ENCODE measurements at regions not wholly inside any gene's neighbourhood (a gene's known extent, or its start where the extent isn't known, plus 50 kb on each side); places are given as distances from the start of the nearest gene placed in this dataset.
"Not testable (repeated sequence)": the region's sequence is repeated elsewhere in the genome, so short reads cannot be mapped to it uniquely, and the experiment has no call there.

DNA sequence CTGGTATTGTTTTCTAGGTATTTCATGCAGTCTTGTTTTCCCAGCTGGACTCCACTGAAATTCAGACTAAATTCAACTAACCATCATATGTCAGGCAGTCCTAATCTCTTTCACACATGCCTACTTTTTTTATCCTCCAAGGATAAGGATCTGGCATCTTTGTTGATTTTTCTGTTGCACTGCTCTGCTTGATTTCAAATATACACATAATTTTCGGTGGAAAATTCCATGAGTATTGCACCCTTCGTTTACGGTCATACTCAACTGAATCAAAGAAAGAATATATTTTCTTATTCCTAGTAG is 64.8 kb upstream of the UNC93A start:
- no peak overlapping the region for H3K4me3 ChIP-seq (ENCODE audit: low read depth, low read length)
- TF ChIP-seq CTCF (IDR thresholded peaks at IDR 0.05; ENCODE audit: insufficient read depth, low read length) = no peak
- DNase-seq (ENCODE audit: low read depth) = no peak

DNA sequence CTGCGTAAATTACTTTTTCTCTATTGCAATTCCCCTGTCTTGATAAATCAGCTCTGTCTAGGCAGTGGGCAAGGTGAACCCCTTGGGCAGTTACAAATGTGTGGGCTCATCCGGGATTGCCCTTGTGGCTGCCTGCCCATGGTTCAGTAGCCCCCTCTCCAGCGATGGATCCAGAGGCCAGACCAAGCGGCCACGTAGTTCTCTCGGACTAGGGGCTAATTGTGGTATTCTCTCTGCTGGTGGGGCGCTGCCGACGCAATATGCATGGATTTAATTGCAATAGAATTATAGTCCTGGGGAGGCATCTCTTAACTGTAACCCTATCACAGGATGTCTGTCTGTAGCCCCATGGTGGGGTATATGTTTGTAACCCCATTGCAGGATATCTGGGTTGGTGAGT is 64.3 kb upstream of the UNC93A start:
- H3K4me3 ChIP-seq (ENCODE audit: low read depth, low read length) = no peak overlapping the region
- no peak for TF ChIP-seq CTCF (IDR thresholded peaks at IDR 0.05; ENCODE audit: insufficient read depth, low read length)
- DNase-seq (ENCODE audit: low read depth) = no peak

DNA sequence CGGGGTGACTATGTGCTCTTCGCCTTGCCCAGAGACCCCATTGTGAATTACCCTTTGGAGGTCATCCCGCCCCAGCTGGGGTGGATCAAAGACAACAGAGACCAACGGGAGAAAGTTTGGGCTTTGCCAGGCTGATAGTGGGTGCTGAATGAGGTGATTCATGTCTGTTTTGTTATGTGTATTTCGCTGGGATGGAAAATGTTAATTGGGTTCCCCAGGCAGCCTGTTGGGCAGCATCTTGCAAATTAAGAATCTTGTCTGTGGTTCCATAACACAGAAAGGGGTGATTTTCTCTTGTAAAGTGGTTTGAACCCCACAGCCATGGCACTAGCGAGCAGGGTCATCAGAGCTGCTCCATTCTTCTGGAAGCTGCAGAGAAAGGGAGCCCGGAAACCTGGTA is 63.1 kb upstream of the UNC93A start:
- DNase-seq (ENCODE audit: low read depth) = no peak
- H3K4me3 ChIP-seq (ENCODE audit: low read depth, low read length) = no peak overlapping the region
- no peak for TF ChIP-seq CTCF (IDR thresholded peaks at IDR 0.05; ENCODE audit: insufficient read depth, low read length)

DNA sequence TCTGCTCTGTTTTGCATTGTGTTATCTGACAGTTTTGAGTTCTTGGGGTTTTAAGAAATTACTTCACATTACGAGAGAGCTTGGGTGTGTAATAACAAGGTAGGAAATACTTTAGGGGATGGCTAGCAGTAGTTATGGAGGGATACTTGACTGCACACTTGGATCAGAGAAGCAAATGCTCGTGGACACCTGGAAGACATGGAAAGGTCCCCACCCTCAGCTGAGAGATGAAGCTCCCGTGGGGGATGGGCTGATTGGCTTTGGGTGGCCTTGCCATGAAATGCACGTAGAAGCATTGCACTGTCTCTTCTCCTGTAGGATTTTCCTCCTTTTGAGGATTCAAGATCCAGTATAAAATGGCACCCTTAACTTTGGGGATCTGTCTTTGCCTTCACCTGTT is 61.5 kb upstream of the UNC93A start:
- H3K4me3 ChIP-seq (ENCODE audit: low read depth, low read length) = no peak overlapping the region
- DNase-seq (ENCODE audit: low read depth) = no peak
- TF ChIP-seq CTCF (IDR thresholded peaks at IDR 0.05; ENCODE audit: insufficient read depth, low read length) = no peak

GRCh38 chr6:167230288-167230687 is 60.8 kb upstream of the UNC93A start:
- H3K4me3 ChIP-seq (ENCODE audit: low read depth, low read length) = no peak overlapping the region
- no peak for TF ChIP-seq CTCF (IDR thresholded peaks at IDR 0.05; ENCODE audit: insufficient read depth, low read length)
- no peak for DNase-seq (ENCODE audit: low read depth)

DNA sequence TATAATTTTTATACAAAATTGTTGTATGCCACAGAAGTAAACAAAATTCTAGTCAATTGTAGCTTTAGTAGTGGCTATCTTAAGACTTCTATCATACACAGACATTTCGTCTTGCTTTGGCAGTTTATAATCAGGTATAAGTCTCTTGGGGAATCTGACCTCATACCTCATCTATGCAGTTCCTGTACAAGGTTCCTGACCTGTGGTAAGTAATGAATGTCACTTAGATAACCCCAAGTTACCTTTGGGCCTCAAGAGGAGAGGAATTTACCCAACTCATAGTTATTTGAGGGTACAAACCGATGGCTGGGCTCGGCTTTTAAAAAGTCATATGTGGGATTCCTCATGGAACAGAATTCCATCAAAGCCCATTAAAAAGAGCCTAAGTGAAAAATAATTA is 58.8 kb upstream of the UNC93A start:
- no peak overlapping the region for H3K4me3 ChIP-seq (ENCODE audit: low read depth, low read length)
- DNase-seq (ENCODE audit: low read depth) = no peak
- no peak for TF ChIP-seq CTCF (IDR thresholded peaks at IDR 0.05; ENCODE audit: insufficient read depth, low read length)

DNA sequence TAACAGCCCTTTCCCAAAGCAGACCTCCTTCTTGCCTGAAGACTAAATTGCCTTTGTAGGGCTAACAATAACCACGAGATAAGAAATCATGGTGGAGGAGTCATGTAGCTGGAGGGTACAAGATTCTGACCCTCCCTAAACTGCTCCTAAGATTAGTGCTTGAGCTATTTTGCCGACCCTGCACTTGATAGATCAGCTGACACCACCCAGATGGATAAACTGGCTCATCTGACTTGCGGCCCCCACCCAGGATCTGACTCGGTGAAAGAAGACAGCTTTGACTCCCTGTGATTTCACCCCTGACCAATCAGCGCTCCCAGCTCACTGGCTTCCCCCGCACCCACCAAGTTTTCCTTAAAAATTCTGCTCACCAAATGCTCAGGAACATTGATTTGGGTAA is 57.6 kb upstream of the UNC93A start:
- TF ChIP-seq CTCF (IDR thresholded peaks at IDR 0.05; ENCODE audit: insufficient read depth, low read length) = no peak
- no peak for DNase-seq (ENCODE audit: low read depth)

DNA sequence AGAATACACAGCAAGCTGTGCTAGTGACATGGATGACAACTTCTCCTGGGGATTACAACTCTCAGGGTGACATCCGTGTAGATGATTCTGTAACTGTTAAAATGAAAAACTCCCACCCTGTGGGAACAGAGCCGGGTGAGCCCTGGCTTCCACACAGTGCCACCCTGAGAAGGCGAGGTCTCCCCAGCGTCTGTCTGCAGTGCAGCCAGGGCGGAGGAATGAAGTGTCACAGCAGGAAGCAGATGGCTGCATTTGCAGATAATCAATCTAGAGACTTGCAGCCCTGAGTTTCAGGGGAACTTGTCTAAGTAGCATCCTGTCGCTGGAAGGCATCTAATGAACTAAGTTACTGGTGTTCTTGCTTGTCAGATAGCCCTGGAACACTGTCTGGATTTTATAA is 56.5 kb upstream of the UNC93A start:
- DNase-seq (ENCODE audit: low read depth); H3K4me3 ChIP-seq (ENCODE audit: low read depth, low read length): not testable (repeated sequence)

More for the DNA sequence above, 57.6 kb upstream of the UNC93A start:
- no peak overlapping the region for H3K4me3 ChIP-seq (ENCODE audit: low read depth, low read length)

Measured in fibroblast of the aortic adventitia (primary cell).